Erythroblast (primary cell): ENCODE measurements at regions not wholly inside any gene's neighbourhood (a gene's known extent, or its start where the extent isn't known, plus 50 kb on each side); places are given as distances from the start of the nearest gene placed in this dataset.

Experiments
- GATA1 ChIP-seq: IDR thresholded peaks from 2 replicates; pipeline ENCODE4 v1.6.1; 2011; ENCODE audit warnings: low read depth, mild to moderate bottlenecking, control low read depth, low read length, moderate library complexity
- POLR2A ChIP-seq: IDR thresholded peaks from 2 replicates; pipeline ENCODE4 v1.6.1; 2011; ENCODE audit warnings: mild to moderate bottlenecking, low read length

GRCh38 chr15:81856001-81856633, 189.7 kb downstream of the MEX3B start:
- TF ChIP-seq POLR2A (no peak), GATA1 (no peak)
